A673 (cell line): ENCODE measurements at regions not wholly inside any gene's neighbourhood (a gene's known extent, or its start where the extent isn't known, plus 50 kb on each side); places are given as distances from the start of the nearest gene placed in this dataset.
A peak's percentile ranks its signal among the peaks of the same experiment; 100 is the strongest.

Experiments used
- BruUV-seq: library from RNA; stranded (reverse); fragments of 400-500 nt; replicated peaks from 2 replicates; lab custom pipeline; 2021; lab: Mats Ljungman, UMichigan
- CTCF ChIA-PET: fragments of 300-600 bp; sonication (Branson Sonifier 250); formaldehyde crosslinking; loops from one replicate; lab custom pipeline; 2022; ENCODE audit warnings: antibody characterized with exemption; lab: Charles Lee
- POLR2A ChIA-PET: fragments of 300-600 bp; sonication (Branson Sonifier 250); formaldehyde crosslinking; loops from one replicate; lab custom pipeline; 2022; ENCODE audit warnings: antibody characterized with exemption; ENCODE audit not compliant: low non-redundant PET; lab: Charles Lee
- DNase-seq: peaks from one replicate; pipeline ENCODE4 v3.0.0-alpha.2; 2015; ENCODE audit warnings: low spot score
- H3K27ac ChIP-seq: fragments of 200-600 bp; sonication (generic); 2 replicates; pipeline ENCODE4 v1.5.1; 2016; ENCODE audit warnings: mixed run types, low read depth, mild to moderate bottlenecking, mixed read lengths, antibody characterized with exemption, low read length; ENCODE audit not compliant: poor library complexity, severe bottlenecking
- H3K27me3 ChIP-seq: fragments of 200-600 bp; sonication (generic); replicated peaks from 2 replicates; pipeline ENCODE4 v1.6.1; 2017; ENCODE audit warnings: mixed run types, low read depth, mild to moderate bottlenecking, mixed read lengths, antibody characterized with exemption, low read length; ENCODE audit not compliant: insufficient read depth, poor library complexity
- H3K36me3 ChIP-seq: fragments of 200-600 bp; sonication (generic); 2 replicates; pipeline ENCODE4 v1.6.1; 2016; ENCODE audit warnings: mixed run types, mild to moderate bottlenecking, mixed read lengths, antibody characterized with exemption, low read length; ENCODE audit not compliant: insufficient read depth, poor library complexity, severe bottlenecking
- H3K4me1 ChIP-seq: fragments of 200-600 bp; sonication (generic); 2 replicates; pipeline ENCODE4 v1.6.1; 2017; ENCODE audit warnings: mixed run types, mild to moderate bottlenecking, mixed read lengths, antibody characterized with exemption, low read length; ENCODE audit not compliant: insufficient read depth, poor library complexity, severe bottlenecking
- H3K4me3 ChIP-seq: fragments of 200-600 bp; sonication (generic); 2 replicates; pipeline ENCODE4 v1.5.1; 2016; ENCODE audit warnings: low read depth, mixed run types, mild to moderate bottlenecking, mixed read lengths, low read length; ENCODE audit not compliant: poor library complexity, severe bottlenecking
- H3K9me3 ChIP-seq: fragments of 200-600 bp; sonication (generic); 2 replicates; pipeline ENCODE4 v1.6.1; 2016; ENCODE audit warnings: mixed run types, low read depth, mild to moderate bottlenecking, mixed read lengths, antibody characterized with exemption, low read length; ENCODE audit not compliant: poor library complexity, severe bottlenecking
- CTCF ChIP-seq: fragments of 300-800, 200-600 bp; sonication (generic); conservative IDR thresholded peaks from 2 replicates; pipeline ENCODE4 v1.5.1; 2017; ENCODE audit warnings: low read depth, mild to moderate bottlenecking, antibody characterized with exemption, low read length, moderate library complexity, mixed read lengths
- EZH2 ChIP-seq: fragments of 200-600 bp; sonication (generic); IDR thresholded peaks from 2 replicates; pipeline ENCODE4 v1.6.1; 2017; ENCODE audit warnings: borderline replicate concordance, low read depth, mild to moderate bottlenecking, mixed read lengths, antibody characterized with exemption, low read length; ENCODE audit not compliant: poor library complexity, severe bottlenecking
- intact Hi-C: fragments of 100-400 bp; cut with micrococcal nuclease; formaldehyde crosslinking; loops from one replicate; pipeline ENCODE4 v1.10.0; 2022; ENCODE audit not compliant: unreplicated experiment

DNA sequence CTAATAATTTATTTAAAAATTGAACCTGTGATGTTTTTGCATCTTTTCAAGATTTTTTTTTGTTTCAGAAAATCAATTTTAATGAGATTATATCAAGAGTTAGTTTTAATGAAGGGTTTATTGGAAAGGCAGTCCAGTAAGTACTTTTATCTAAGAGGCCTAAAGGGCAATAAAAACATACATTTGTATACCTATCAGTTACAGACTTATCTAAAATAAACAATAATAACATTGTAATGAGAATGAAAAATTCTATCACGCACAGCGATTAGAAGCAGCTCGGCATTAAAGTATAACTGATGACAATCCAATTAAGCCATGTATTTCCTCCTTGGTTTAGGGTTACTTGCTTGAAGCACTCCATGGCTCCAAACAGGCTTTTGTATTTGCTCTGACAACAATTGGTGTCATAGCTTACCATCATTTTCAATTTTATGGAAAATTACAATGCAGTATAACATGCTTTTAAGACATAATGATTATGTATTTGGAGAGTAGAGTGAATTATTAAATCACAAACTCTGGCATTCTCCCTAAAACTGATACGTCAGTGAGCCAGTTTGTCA lies 629.4 kb downstream of the TSN start:
- peak; percentile 56 for DNase-seq
- no peaks in the 10 kb centered on the region for H3K27me3 ChIP-seq
- CTCF ChIA-PET, result no interaction called here

DNA sequence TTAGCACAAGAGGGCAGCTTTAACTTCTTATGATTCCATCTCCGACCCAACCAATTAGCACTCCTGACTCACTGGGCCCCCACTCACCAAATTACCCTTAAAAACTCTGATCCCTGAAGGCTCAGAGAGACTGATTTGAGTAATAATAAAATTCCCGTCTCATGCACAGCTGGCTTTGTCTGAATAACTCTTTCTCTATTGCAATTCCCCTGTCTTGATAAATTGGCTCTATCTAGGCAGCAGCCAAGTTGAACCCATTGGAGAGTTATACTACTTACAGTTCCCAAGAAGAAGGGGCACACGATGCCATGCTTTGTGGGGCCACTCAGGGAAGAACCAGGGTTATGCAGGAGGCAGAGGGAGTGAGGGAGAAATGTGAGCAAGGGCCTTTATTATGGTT lies 632.8 kb downstream of the TSN start:
- DNase-seq, result no peak
- peaks cover 52% of the 10 kb centered on the region for H3K4me1 ChIP-seq
- ChIA-PET CTCF (no interaction called here), POLR2A (no interaction called here)
- H3K4me3 ChIP-seq, result no peak overlapping the region
- peaks cover 18% of the 10 kb centered on the region for H3K9me3 ChIP-seq
- intact Hi-C loops, result no loop called here
- no peaks in the 10 kb centered on the region for H3K27me3 ChIP-seq
- no peaks in the 10 kb centered on the region for H3K36me3 ChIP-seq
- no TSS peak for BruUV-seq
- no peak overlapping the region for H3K27ac ChIP-seq
- TF ChIP-seq CTCF (no peak), EZH2 (no peak)

More for the DNA sequence above, 629.4 kb downstream of the TSN start:
- Histone ChIP-seq H3K27ac (no peak overlapping the region), H3K36me3 (no peaks in the 10 kb centered on the region), H3K4me3 (no peak overlapping the region), H3K9me3 (peaks cover 18% of the 10 kb centered on the region), H3K4me1 (peaks cover 30% of the 10 kb centered on the region)
- TF ChIP-seq EZH2 (no peak), CTCF (no peak)
- BruUV-seq, result no TSS peak
- POLR2A ChIA-PET, result interaction anchor here (0.6 kb wide), 1 partner anchor 419 kb away, joined by 3 read pairs; no protein-coding TSS in a partner anchor
- intact Hi-C loops, result no loop called here

GRCh38 chr2:122389694-122390093 lies 634.2 kb downstream of the TSN start:
- Histone ChIP-seq H3K4me1 (peaks cover 48% of the 10 kb centered on the region), H3K36me3 (no peaks in the 10 kb centered on the region), H3K27ac (peak overlapping the region; percentile 83), H3K4me3 (no peak overlapping the region), H3K27me3 (no peaks in the 10 kb centered on the region), H3K9me3 (peaks cover 18% of the 10 kb centered on the region)
- no TSS peak for BruUV-seq
- ChIA-PET POLR2A (no interaction called here), CTCF (no interaction called here)
- TF ChIP-seq EZH2, result no peak
- no peak for TF ChIP-seq CTCF
- no peak for DNase-seq
- intact Hi-C loops, result loop anchor here (5.0 to 10.0 kb wide), 2 partner anchors 113 to 355 kb away; no protein-coding TSS in a partner anchor
